DMS79 (cell line): ENCODE measurements at regions not wholly inside any gene's neighbourhood (a gene's known extent, or its start where the extent isn't known, plus 50 kb on each side); places are given as distances from the start of the nearest gene placed in this dataset.

ENCODE experiments used
- DNase-seq: peaks from one replicate; lab custom pipeline; 2025; lab: John Stamatoyannopoulos, UW

- DNase-seq: no peak
These were observed 50.1 kb upstream of the ADRA2C start for GRCh38 chr4:3715855-3716630.

- no peak for DNase-seq
These were observed 50.9 kb upstream of the ADRA2C start for GRCh38 chr4:3715061-3715854.

GRCh38 chr4:3714642-3715001 is 51.6 kb upstream of the ADRA2C start:
- no peak for DNase-seq

- DNase-seq: no peak
These were observed 52.2 kb upstream of the ADRA2C start for GRCh38 chr4:3713817-3714641.

- DNase-seq: no peak
These were observed 52.8 kb upstream of the ADRA2C start for GRCh38 chr4:3713346-3713745.

GRCh38 chr4:3712936-3713335 is 53.2 kb upstream of the ADRA2C start:
- DNase-seq: no peak

- no peak for DNase-seq
These were observed 53.9 kb upstream of the ADRA2C start for GRCh38 chr4:3712112-3712805.

GRCh38 chr4:3711183-3712111 is 54.7 kb upstream of the ADRA2C start:
- DNase-seq: no peak

GRCh38 chr4:3710451-3711182 is 55.6 kb upstream of the ADRA2C start:
- DNase-seq: no peak

GRCh38 chr4:3709846-3710441 is 56.2 kb upstream of the ADRA2C start:
- DNase-seq: no peak

GRCh38 chr4:3709061-3709845 is 56.9 kb upstream of the ADRA2C start:
- DNase-seq: no peak

- DNase-seq: no peak
These were observed 57.6 kb upstream of the ADRA2C start for GRCh38 chr4:3708611-3709010.

GRCh38 chr4:3708103-3708510 is 58.1 kb upstream of the ADRA2C start:
- no peak for DNase-seq

- DNase-seq: no peak
These were observed 58.6 kb upstream of the ADRA2C start for GRCh38 chr4:3707423-3708102.

GRCh38 chr4:3706565-3707422 is 59.4 kb upstream of the ADRA2C start:
- no peak for DNase-seq

GRCh38 chr4:3706111-3706511 is 60.1 kb upstream of the ADRA2C start:
- DNase-seq: no peak

- no peak for DNase-seq
These were observed 60.8 kb upstream of the ADRA2C start for GRCh38 chr4:3705236-3705987.
